Suprapubic skin (tissue), 4 donors: ENCODE measurements at regions not wholly inside any gene's neighbourhood (a gene's known extent, or its start where the extent isn't known, plus 50 kb on each side); places are given as distances from the start of the nearest gene placed in this dataset.

Source experiments
- DNase-seq, 2 donors: peaks; one replicate each; pipeline ENCODE4 v3.0.0-alpha.2; 2019; ENCODE audit warnings: low spot score in 2 of 2
- H3K27ac ChIP-seq: fragments of 200-600 bp; sonication (generic); one replicate; pipeline ENCODE4 v1.5.1; 2019
- H3K27me3 ChIP-seq: fragments of 200-600 bp; sonication (generic); one replicate; pipeline ENCODE4 v1.5.1; 2019
- H3K36me3 ChIP-seq: fragments of 200-600 bp; sonication (generic); one replicate; pipeline ENCODE4 v1.5.1; 2019
- H3K4me1 ChIP-seq: fragments of 200-600 bp; sonication (generic); one replicate; pipeline ENCODE4 v1.5.1; 2019
- H3K4me3 ChIP-seq: fragments of 200-600 bp; sonication (generic); one replicate; pipeline ENCODE4 v1.5.1; 2019; ENCODE audit warnings: mild to moderate bottlenecking
- H3K9me3 ChIP-seq: fragments of 200-600 bp; sonication (generic); one replicate; pipeline ENCODE4 v1.5.1; 2019
- EP300 ChIP-seq: sonication (generic); formaldehyde crosslinking; IDR thresholded peaks from one replicate; pipeline ENCODE4 v1.6.1; 2017; ENCODE audit warnings: antibody characterized with exemption
- POLR2A ChIP-seq, 2 donors: fragments of 450-650 bp; IDR thresholded peaks; one replicate each; pipeline ENCODE4 v1.6.1; 2017; ENCODE audit warnings: antibody characterized with exemption in 2 of 2, mild to moderate bottlenecking in 2 of 2, moderate library complexity in 2 of 2
- POLR2AphosphoS5 ChIP-seq, 3 donors: sonication (generic); formaldehyde crosslinking; IDR thresholded peaks; one replicate each; pipeline ENCODE4 v1.6.1; 2017; ENCODE audit warnings: antibody characterized with exemption in 3 of 3
- WGBS: methylation state at CpG from one replicate; pipeline ENCODE4 v1.1.5; 2018; 5-methylcytosine and 5-hydroxymethylcytosine counted together
- TF ChIP-seq, protein P1 (sequence below), 2 donors: fragments of 200-600 bp in 1 of 2; fragments of 450-650 bp in 1 of 2; sonication (generic) in 1 of 2; IDR thresholded peaks; one replicate each; pipeline ENCODE4 v1.5.1; 2016 to 2019; ENCODE audit warnings: antibody characterized with exemption in 2 of 2, mild to moderate bottlenecking in 1 of 2, moderate library complexity in 1 of 2

DNA sequence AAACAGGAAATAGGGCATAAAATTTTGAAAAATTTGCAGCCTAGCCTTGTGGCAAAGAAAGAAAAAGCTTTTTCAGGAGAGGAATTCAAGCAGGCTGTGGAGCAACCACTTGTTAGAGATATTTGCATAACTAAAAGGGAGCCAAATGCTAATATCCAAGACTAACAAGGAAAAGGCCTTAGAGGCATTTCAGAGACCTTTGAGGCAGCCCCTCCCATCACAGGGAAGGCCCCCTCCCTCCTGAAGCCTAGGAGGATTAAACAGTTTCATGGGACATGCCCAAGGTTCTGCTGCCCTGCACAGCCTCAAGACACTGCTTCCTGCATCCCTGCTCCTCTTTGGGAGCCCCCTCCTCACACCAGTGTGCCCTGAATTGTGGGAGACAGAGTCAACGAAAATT lies 275.4 kb upstream of the SFRP2 start:
- Histone ChIP-seq H3K4me1 (no peaks in the 10 kb centered on the region), H3K27me3 (no peaks in the 10 kb centered on the region), H3K4me3 (no peak overlapping the region), H3K36me3 (no peaks in the 10 kb centered on the region), H3K27ac (no peak overlapping the region), H3K9me3 (peaks cover 8% of the 10 kb centered on the region)
- WGBS, result 69% methylated on average over 1 of the region's 1 CpG
- no peak for DNase-seq
- TF ChIP-seq POLR2A (IDR thresholded peaks at IDR 0.05) (no peak), EP300 (no peak), POLR2AphosphoS5 (IDR thresholded peaks at IDR 0.05) (no peak)
- TF ChIP-seq, protein P1, sequence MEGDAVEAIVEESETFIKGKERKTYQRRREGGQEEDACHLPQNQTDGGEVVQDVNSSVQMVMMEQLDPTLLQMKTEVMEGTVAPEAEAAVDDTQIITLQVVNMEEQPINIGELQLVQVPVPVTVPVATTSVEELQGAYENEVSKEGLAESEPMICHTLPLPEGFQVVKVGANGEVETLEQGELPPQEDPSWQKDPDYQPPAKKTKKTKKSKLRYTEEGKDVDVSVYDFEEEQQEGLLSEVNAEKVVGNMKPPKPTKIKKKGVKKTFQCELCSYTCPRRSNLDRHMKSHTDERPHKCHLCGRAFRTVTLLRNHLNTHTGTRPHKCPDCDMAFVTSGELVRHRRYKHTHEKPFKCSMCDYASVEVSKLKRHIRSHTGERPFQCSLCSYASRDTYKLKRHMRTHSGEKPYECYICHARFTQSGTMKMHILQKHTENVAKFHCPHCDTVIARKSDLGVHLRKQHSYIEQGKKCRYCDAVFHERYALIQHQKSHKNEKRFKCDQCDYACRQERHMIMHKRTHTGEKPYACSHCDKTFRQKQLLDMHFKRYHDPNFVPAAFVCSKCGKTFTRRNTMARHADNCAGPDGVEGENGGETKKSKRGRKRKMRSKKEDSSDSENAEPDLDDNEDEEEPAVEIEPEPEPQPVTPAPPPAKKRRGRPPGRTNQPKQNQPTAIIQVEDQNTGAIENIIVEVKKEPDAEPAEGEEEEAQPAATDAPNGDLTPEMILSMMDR (IDR thresholded peaks at IDR 0.05), result no peak

DNA sequence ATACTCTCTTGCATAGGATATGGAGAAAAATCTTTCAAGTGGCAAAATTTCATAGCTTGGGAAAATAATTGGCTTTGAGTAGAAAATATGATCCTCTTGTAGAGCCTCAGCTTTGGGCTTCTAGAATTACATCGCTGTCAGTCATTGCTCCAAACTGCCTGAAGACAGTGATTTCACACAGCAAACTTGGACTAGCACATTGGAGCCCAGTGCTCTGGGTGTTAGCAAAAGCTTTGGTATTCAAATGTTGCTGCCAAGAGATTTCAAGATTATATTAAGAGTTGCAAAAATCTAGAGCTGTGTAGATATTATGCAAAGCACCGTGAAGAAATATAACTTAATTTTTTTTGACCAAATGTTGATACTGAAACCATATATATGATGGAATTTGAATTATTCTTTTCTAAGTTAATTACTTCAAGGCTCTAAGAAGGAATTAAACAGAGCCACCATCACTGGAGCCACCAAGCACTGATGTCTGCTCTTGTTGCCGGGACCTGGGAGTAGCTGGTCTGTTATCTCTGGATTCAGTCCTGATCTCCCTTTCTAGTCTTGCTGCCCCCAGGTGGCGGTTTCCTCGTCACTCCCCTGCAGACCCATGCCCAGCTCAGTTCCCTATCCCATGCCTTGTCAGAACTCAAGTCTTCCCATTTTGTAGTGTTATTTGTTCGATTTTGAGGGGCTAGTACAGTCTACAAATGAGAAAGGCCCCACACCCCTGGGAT lies 260.7 kb upstream of the SFRP2 start:
- H3K27ac ChIP-seq, result no peak overlapping the region
- WGBS, result 52% methylated on average over 6 of the region's 6 CpGs
- peaks cover 3% of the 10 kb centered on the region for H3K4me1 ChIP-seq
- peaks cover 3% of the 10 kb centered on the region for H3K9me3 ChIP-seq
- no peaks in the 10 kb centered on the region for H3K36me3 ChIP-seq
- DNase-seq, result no peak
- TF ChIP-seq, protein P1 (IDR thresholded peaks at IDR 0.05), result no peak
- no peak for TF ChIP-seq POLR2A (IDR thresholded peaks at IDR 0.05)
- no peak for TF ChIP-seq POLR2AphosphoS5 (IDR thresholded peaks at IDR 0.05)
- TF ChIP-seq EP300, result no peak
- no peak overlapping the region for H3K4me3 ChIP-seq
- H3K27me3 ChIP-seq, result no peaks in the 10 kb centered on the region

DNA sequence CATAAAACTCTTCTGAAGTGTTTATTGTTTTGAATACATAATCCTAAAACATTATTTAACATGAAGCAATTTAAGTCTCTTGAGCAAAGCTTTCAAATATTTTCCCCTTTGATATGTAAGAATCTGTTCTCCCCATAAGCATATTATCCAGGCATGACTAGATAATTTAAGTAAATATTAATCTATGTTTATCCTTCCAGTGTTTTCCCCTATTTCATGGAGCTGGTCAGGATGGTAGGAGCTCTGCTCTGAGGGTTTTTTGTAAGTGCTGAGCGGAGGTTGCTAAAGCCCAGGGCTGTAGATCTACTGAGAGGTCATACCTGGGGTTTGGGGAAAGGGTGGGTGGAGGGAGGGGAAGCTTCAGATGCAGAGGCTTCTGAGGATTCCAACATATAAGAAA lies 258.9 kb upstream of the SFRP2 start:
- TF ChIP-seq, protein P1 (IDR thresholded peaks at IDR 0.05), result no peak
- no peak overlapping the region for H3K27ac ChIP-seq
- H3K36me3 ChIP-seq, result no peaks in the 10 kb centered on the region
- no peak overlapping the region for H3K4me3 ChIP-seq
- no peaks in the 10 kb centered on the region for H3K27me3 ChIP-seq
- 100% methylated on average over 1 of the region's 1 CpG for WGBS
- DNase-seq, result no peak
- H3K9me3 ChIP-seq, result no peaks in the 10 kb centered on the region
- peaks cover 13% of the 10 kb centered on the region for H3K4me1 ChIP-seq

DNA sequence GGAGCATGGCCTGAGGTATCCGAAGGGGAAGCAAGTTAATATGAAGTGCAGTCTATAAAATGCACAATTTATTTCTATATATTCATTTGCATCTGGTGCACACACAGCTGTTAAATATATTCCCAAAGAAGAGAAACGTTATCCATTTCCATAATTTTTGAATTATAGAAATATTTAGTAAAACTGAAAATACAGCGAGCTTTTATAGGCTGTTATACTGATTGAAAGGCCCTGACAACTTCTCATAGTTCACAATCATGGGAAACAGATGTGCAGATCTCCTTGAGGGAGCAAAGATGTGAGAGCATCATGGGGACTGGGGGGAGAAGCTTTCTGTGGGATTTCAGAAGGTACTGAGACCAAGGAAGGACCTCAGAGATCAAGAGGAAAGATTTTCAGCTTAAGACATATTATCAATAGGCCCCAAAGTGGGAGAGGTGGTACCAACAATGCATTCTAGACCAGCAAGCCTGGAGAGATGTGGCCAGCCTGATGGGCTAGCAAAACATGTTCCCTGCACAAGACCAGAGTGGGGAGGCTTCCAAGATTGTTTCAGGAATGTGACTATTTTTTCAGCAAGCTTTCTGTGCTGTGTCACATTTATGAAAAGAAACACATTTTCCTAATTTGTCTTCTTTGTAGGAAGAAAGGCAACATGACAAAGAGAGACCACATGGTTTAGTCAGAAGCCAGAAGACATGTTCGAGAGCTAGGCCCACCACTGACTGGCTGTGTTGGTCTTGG lies 256.0 kb upstream of the SFRP2 start:
- DNase-seq, result no peak
- Histone ChIP-seq H3K27me3 (no peaks in the 10 kb centered on the region), H3K36me3 (no peaks in the 10 kb centered on the region), H3K4me3 (no peak overlapping the region), H3K27ac (peak overlapping the region; percentile 41), H3K4me1 (peaks cover 12% of the 10 kb centered on the region), H3K9me3 (no peaks in the 10 kb centered on the region)
- TF ChIP-seq POLR2AphosphoS5 (IDR thresholded peaks at IDR 0.05) (no peak), EP300 (no peak), POLR2A (IDR thresholded peaks at IDR 0.05) (no peak)
- TF ChIP-seq, protein P1 (IDR thresholded peaks at IDR 0.05), result no peak
- WGBS, result 72% methylated on average over 4 of the region's 4 CpGs

DNA sequence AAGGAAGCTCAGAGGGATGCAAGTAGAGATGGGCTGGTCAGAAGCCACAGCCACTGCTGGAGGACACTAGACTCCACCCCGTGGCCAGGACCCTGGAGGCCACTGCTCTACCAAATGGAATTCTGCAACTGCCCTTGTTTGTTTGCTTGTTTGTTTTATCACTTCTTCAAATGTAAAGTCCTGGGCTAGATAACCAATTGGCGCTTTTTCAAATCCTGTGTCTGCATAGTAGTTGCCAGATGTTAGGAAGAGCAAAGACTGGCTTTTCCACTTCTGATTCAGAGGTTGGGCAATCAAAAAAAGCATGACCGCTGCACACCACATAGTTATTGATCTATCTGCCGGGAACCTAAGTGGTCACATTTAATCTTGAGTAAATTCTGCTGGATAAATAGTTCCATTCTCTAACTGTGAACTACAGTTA lies 255.2 kb upstream of the SFRP2 start:
- TF ChIP-seq, protein P1 (IDR thresholded peaks at IDR 0.05), result no peak
- no peak for TF ChIP-seq POLR2A (IDR thresholded peaks at IDR 0.05)
- Histone ChIP-seq H3K27me3 (no peaks in the 10 kb centered on the region), H3K4me3 (no peak overlapping the region), H3K36me3 (no peaks in the 10 kb centered on the region), H3K9me3 (no peaks in the 10 kb centered on the region), H3K4me1 (peaks cover 9% of the 10 kb centered on the region), H3K27ac (no peak overlapping the region)
- DNase-seq, result no peak
- 59% methylated on average over 4 of the region's 4 CpGs for WGBS
